ENCODE measurements at regions not wholly inside any gene's neighbourhood (a gene's known extent, or its start where the extent isn't known, plus 50 kb on each side); places are given as distances from the start of the nearest gene placed in this dataset.

GRCh38 chr5:124581738-124582560, 164.5 kb downstream of the ZNF608 start (continued):
- TF ChIP-seq RNF2 (IDR thresholded peaks at IDR 0.05; ENCODE audit: borderline replicate concordance, low read depth, low read length, missing control alignments, poor library complexity, severe bottlenecking) (no peak), SAP30 (IDR thresholded peaks at IDR 0.05; ENCODE audit: insufficient read depth, insufficient replicate concordance, low read length) (no peak), EGR1 (IDR thresholded peaks at IDR 0.05; ENCODE audit: borderline replicate concordance, low read depth, low read length) (no peak), YY1 (IDR thresholded peaks at IDR 0.05; ENCODE audit: low read depth, low read length) (no peak), BACH1 (IDR thresholded peaks at IDR 0.05; ENCODE audit: low read length) (no peak), TBP (IDR thresholded peaks at IDR 0.05; ENCODE audit: low read depth, low read length) (no peak), CTBP2 (IDR thresholded peaks at IDR 0.05; ENCODE audit: borderline replicate concordance, insufficient read depth, insufficient read length, low read length) (no peak), CBX5 (IDR thresholded peaks at IDR 0.05; ENCODE audit: low read depth, low read length) (no peak), POLR2AphosphoS5 (IDR thresholded peaks at IDR 0.05; ENCODE audit: low read depth, low read length) (no peak), RAD21 (IDR thresholded peaks at IDR 0.05 in 1 of 2, conservative IDR thresholded peaks at IDR 0.05 in 1 of 2; ENCODE audit: low read depth in 2 of 2, low read length in 2 of 2) (no peak)

Measured in H1 (cell line).